AG04450 (cell line): ENCODE measurements at regions not wholly inside any gene's neighbourhood (a gene's known extent, or its start where the extent isn't known, plus 50 kb on each side); places are given as distances from the start of the nearest gene placed in this dataset.
"Not testable (repeated sequence)": the region's sequence is repeated elsewhere in the genome, so short reads cannot be mapped to it uniquely, and the experiment has no call there.

Experiments used
- CTCF ChIA-PET: fragments of 300-600, 350-600 bp; formaldehyde crosslinking; extraction: SDS; loops from one replicate; lab custom pipeline; 2022; ENCODE audit warnings: antibody characterized with exemption, inconsistent platforms; lab: Charles Lee
- POLR2A ChIA-PET: fragments of 350-600 bp; formaldehyde crosslinking; extraction: SDS; loops from one replicate; lab custom pipeline; 2021; ENCODE audit warnings: antibody characterized with exemption, inconsistent platforms; lab: Yijun Ruan, JAX
- DNase-seq: peaks from one replicate; pipeline ENCODE4 v3.0.0-alpha.2; 2011; ENCODE audit warnings: low read depth, low spot score
- H3K27ac ChIP-seq: one replicate; pipeline ENCODE4 v1.5.1; 2012; ENCODE audit warnings: low read depth, low read length, control low read depth
- H3K27me3 ChIP-seq: one replicate; pipeline ENCODE4 v1.6.0; 2012; ENCODE audit warnings: low read length; ENCODE audit not compliant: control insufficient read depth, insufficient read depth
- H3K4me3 ChIP-seq: 2 replicates; pipeline ENCODE4 v1.5.1; 2011; ENCODE audit warnings: mild to moderate bottlenecking, low read depth, low read length, control low read depth
- H3K9me3 ChIP-seq: 2 replicates; pipeline ENCODE4 v1.5.1; 2012; ENCODE audit warnings: low read length; ENCODE audit not compliant: control insufficient read depth, insufficient read depth
- CTCF ChIP-seq: IDR thresholded peaks from 2 replicates; pipeline ENCODE4 v1.5.1; 2011; ENCODE audit warnings: low read depth, low read length, control low read depth, inconsistent platforms

DNA sequence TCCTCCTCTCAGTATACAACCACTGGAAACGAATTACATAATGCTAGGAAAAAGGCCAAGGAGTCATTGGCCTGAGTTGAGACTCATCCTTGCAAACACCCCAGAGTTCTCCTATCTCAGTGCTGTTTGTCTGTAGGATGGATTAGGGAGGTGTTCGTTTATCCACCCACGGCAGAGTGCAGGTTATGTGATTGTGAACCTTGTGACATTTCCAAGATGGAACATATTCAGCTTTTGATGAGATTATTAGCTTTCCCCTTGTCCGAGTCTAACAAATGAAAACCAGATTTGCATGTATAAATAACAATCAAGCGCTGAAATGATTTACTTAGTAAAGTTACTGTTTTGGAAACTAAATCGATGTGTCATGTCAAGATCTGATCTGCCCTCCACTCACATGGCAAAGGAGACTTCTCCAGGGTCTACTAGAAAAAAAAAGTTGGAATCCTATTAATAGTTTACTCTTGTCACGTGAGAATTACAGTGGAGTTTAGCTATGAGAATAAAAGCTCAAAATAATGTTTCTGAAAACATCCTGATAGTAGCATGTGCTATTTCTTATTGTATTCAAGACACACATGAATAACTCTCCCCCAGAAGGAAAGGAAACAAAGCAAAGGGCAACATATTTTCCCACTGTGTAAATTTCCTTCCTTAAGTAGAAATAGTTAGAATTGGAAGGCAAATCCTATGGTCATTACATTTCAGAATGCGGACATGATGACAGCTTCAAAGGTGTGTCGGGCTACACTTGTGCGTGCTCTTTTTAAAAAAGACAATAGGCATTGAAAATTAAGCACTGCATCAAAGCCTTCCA, 600.4 kb downstream of the EBF1 start:
- DNase-seq: no peak
- Histone ChIP-seq H3K4me3 (no peak overlapping the region), H3K27me3 (no peaks in the 10 kb centered on the region), H3K9me3 (no peaks in the 10 kb centered on the region), H3K27ac (no peak overlapping the region)
- TF ChIP-seq CTCF: no peak
- ChIA-PET POLR2A (no interaction called here), CTCF (no interaction called here)

GRCh38 chr5:158496624-158497023, 603.1 kb downstream of the EBF1 start:
- Histone ChIP-seq H3K27me3 (no peaks in the 10 kb centered on the region), H3K27ac (no peak overlapping the region), H3K9me3 (no peaks in the 10 kb centered on the region), H3K4me3 (no peak overlapping the region)
- TF ChIP-seq CTCF: no peak
- ChIA-PET POLR2A (no interaction called here), CTCF (no interaction called here)
- no peak for DNase-seq

GRCh38 chr5:158494541-158494940, 605.2 kb downstream of the EBF1 start:
- POLR2A ChIA-PET: no interaction called here
- Histone ChIP-seq H3K4me3 (no peak overlapping the region), H3K27me3 (peaks cover 3% of the 10 kb centered on the region), H3K27ac (no peak overlapping the region), H3K9me3 (no peaks in the 10 kb centered on the region)
- TF ChIP-seq CTCF: no peak
- CTCF ChIA-PET: no interaction called here
- DNase-seq: no peak

- DNase-seq, H3K27ac ChIP-seq, CTCF ChIA-PET, POLR2A ChIA-PET, H3K27me3 ChIP-seq, H3K9me3 ChIP-seq, H3K4me3 ChIP-seq: not testable (repeated sequence)
Observed at GRCh38 chr5:158494044-158494443, 605.7 kb downstream of the EBF1 start.

DNA sequence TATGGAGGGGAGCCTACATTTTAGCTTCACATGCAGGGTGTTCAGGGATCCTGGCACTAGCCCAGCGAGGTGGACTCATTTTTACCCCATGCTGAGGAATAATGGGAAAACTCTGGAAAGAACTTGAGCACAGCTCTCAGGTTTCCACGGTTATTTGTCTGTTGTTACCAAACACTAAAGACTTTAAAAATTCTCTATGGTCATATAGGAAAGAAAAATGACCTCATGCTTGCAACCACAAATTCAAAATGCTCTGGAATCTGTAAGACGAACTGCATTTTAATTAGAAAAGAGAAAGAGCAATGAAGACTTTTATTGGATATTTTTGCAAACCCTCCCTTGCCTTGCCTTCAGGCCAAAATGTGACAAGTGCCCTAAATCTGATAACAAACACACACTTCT, 606.9 kb downstream of the EBF1 start:
- no peak for DNase-seq

More for the DNA sequence above, 606.9 kb downstream of the EBF1 start:
- no peaks in the 10 kb centered on the region for H3K9me3 ChIP-seq
- ChIA-PET POLR2A (no interaction called here), CTCF (no interaction called here)
- TF ChIP-seq CTCF: no peak
- H3K27me3 ChIP-seq: peaks cover 3% of the 10 kb centered on the region
- H3K4me3 ChIP-seq: no peak overlapping the region
- no peak overlapping the region for H3K27ac ChIP-seq
